Left lung (tissue), 4 donors: ENCODE measurements at regions not wholly inside any gene's neighbourhood (a gene's known extent, or its start where the extent isn't known, plus 50 kb on each side); places are given as distances from the start of the nearest gene placed in this dataset.
A peak's percentile ranks its signal among the peaks of the same experiment; 100 is the strongest.

ENCODE experiments used
- ATAC-seq: fragments of 200-7000 bp; cut with Tn5 transposase; one replicate; pipeline ENCODE4 v1.9.1; 2020; ENCODE audit warnings: moderate library complexity
- DNase-seq, 4 donors: peaks; one replicate each; pipeline ENCODE4 v3.0.0-alpha.2; 2013 to 2020
- H3K27ac ChIP-seq, 2 donors: fragments of 200-600 bp; sonication (generic) in 1 of 2; one replicate each; pipeline versions ENCODE4 v1.5.0 to v1.8.0; 2020 to 2021
- H3K27me3 ChIP-seq, 2 donors: fragments of 200-600 bp; sonication (generic) in 1 of 2; one replicate each; pipeline versions ENCODE4 v1.5.0 to v1.8.0; 2020 to 2021
- H3K36me3 ChIP-seq, 2 donors: fragments of 200-600 bp; sonication (generic) in 1 of 2; one replicate each; pipeline versions ENCODE4 v1.5.0 to v1.8.0; 2020 to 2021
- H3K4me1 ChIP-seq, 2 donors: fragments of 200-600 bp; one replicate each; pipeline ENCODE4 v1.8.0; 2021
- H3K4me3 ChIP-seq, 2 donors: fragments of 200-600 bp; sonication (generic) in 1 of 2; one replicate each; pipeline versions ENCODE4 v1.5.0 to v1.8.0; 2020 to 2021; ENCODE audit warnings: mild to moderate bottlenecking in 1 of 2
- H3K9me3 ChIP-seq, 2 donors: fragments of 200-600 bp; sonication (generic) in 1 of 2; one replicate each; pipeline versions ENCODE4 v1.5.0 to v1.8.0; 2020 to 2021
- CTCF ChIP-seq, 2 donors: fragments of 200-600 bp; sonication (generic) in 1 of 2; IDR thresholded peaks; one replicate each; pipeline versions ENCODE4 v1.5.0 to v1.8.0; 2021; ENCODE audit warnings: antibody characterized with exemption in 2 of 2
- intact Hi-C, 2 donors: fragments of 100-400 bp; cut with DNase I; formaldehyde crosslinking; loops; one replicate each; pipeline versions ENCODE4 v1.11.2 to v1.14.2; 2022
- donor health status: DM: no; HTN: yes; CAD: no.
- donor health status: DM: no; HTN: no; CAD: no.

GRCh38 chr1:188225975-188226374 lies 1397.2 kb downstream of the PLA2G4A start:
- Histone ChIP-seq H3K4me1 (no peaks in the 10 kb centered on the region), H3K27ac (no peak overlapping the region), H3K4me3 (no peak overlapping the region), H3K36me3 (no peaks in the 10 kb centered on the region), H3K9me3 (peaks cover 0 to 20% of the 10 kb centered on the region in 2 donors), H3K27me3 (no peaks in the 10 kb centered on the region)
- no peak for ATAC-seq
- DNase-seq: no peak
- TF ChIP-seq CTCF (IDR thresholded peaks at IDR 0.05): no peak
- intact Hi-C loops: no loop called here

DNA sequence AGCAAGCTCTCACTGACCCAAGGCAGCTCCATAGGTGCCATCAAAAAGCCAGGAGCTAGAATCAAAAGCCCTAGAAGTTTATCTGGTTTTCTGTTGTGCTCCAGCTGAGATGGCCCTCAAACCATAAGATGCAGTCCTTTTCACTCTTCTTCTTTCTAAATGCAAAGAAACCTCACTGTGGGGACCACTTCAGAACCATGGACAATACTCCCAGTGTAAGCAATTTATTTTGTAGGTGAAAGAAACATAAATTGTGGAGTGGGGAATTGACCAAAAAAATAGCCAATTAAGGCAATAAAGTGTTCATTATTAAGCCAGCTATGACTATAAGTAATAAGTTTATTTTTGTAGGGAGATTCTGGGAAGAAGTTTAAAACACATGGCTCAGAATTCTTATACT lies 1399.9 kb downstream of the PLA2G4A start:
- DNase-seq (no peak), ATAC-seq (no peak)
- Histone ChIP-seq H3K27ac (no peak overlapping the region), H3K36me3 (no peaks in the 10 kb centered on the region), H3K4me1 (no peaks in the 10 kb centered on the region), H3K9me3 (peaks cover 0 to 20% of the 10 kb centered on the region in 2 donors), H3K27me3 (no peaks in the 10 kb centered on the region), H3K4me3 (no peak overlapping the region)
- TF ChIP-seq CTCF (IDR thresholded peaks at IDR 0.05): no peak
- intact Hi-C loops: no loop called here

GRCh38 chr1:188237573-188238348 lies 1409.0 kb downstream of the PLA2G4A start:
- intact Hi-C loops: no loop called here
- no peak for DNase-seq

GRCh38 chr1:188240772-188241406 lies 1412.1 kb downstream of the PLA2G4A start:
- no peak overlapping the region for H3K4me3 ChIP-seq
- intact Hi-C loops: no loop called here
- no peaks in the 10 kb centered on the region for H3K27me3 ChIP-seq
- H3K4me1 ChIP-seq: no peaks in the 10 kb centered on the region
- ATAC-seq (no peak), DNase-seq (no peak)
- no peaks in the 10 kb centered on the region for H3K36me3 ChIP-seq
- TF ChIP-seq CTCF (IDR thresholded peaks at IDR 0.05): no peak
- H3K9me3 ChIP-seq: no peaks in the 10 kb centered on the region
- H3K27ac ChIP-seq: no peak overlapping the region

More at GRCh38 chr1:188237573-188238348, 1409.0 kb downstream of the PLA2G4A start:
- no peak for TF ChIP-seq CTCF (IDR thresholded peaks at IDR 0.05)
- Histone ChIP-seq H3K36me3 (no peaks in the 10 kb centered on the region), H3K27me3 (no peaks in the 10 kb centered on the region), H3K4me3 (no peak overlapping the region), H3K27ac (no peak overlapping the region), H3K4me1 (no peaks in the 10 kb centered on the region), H3K9me3 (no peaks in the 10 kb centered on the region)
- no peak for ATAC-seq

DNA sequence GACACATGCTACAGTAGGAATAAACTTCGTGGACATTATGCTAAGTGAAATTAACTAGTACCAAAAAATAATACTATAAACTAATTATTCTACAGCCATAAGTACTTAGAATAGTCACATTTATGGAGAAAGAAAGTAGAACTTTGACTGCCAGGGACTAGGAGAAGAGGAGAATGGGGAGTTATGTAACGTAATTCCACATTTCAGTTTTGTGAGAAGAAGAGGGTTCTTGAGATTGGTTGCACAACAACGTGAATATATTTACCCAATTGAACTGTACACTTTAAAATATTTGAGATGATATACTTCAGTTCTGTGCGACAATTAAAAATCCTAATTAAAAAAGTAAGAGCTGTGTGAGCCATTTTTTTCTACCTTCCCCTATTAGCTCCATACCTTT lies 1412.9 kb downstream of the PLA2G4A start:
- no peaks in the 10 kb centered on the region for H3K9me3 ChIP-seq
- TF ChIP-seq CTCF (IDR thresholded peaks at IDR 0.05): no peak
- no peaks in the 10 kb centered on the region for H3K36me3 ChIP-seq
- no peak overlapping the region for H3K4me3 ChIP-seq
- no peak overlapping the region for H3K27ac ChIP-seq
- ATAC-seq: peak; percentile 70
- no peaks in the 10 kb centered on the region for H3K4me1 ChIP-seq
- intact Hi-C loops: no loop called here
- DNase-seq: no peak
- H3K27me3 ChIP-seq: no peaks in the 10 kb centered on the region
